T-helper 17 cell (primary cell): ENCODE measurements at regions not wholly inside any gene's neighbourhood (a gene's known extent, or its start where the extent isn't known, plus 50 kb on each side); places are given as distances from the start of the nearest gene placed in this dataset.
"Not testable (repeated sequence)": the region's sequence is repeated elsewhere in the genome, so short reads cannot be mapped to it uniquely, and the experiment has no call there.

Source experiments
- ATAC-seq: fragments of 150-1000 bp; cut with Tn5 transposase; 2 replicates; pipeline ENCODE4 v1.10.0; 2021; ENCODE audit warnings: mild to moderate bottlenecking, moderate library complexity
- DNase-seq, 3 donors: peaks; one replicate each; pipeline versions ENCODE4 v3.0.0 to v3.0.0-alpha.2; 2020 to 2021
- H3K9me3 ChIP-seq: one replicate; pipeline ENCODE4 v1.7.0; 2013; ENCODE audit warnings: low read length, mild to moderate bottlenecking; ENCODE audit not compliant: control insufficient read depth, poor library complexity, severe bottlenecking
- H3K27ac Mint-ChIP-seq: one replicate; pipeline ENCODE4 v1.8.0; 2022; ENCODE audit warnings: mild to moderate bottlenecking, moderate library complexity, mixed read lengths
- H3K27me3 Mint-ChIP-seq: one replicate; pipeline ENCODE4 v1.8.0; 2022; ENCODE audit warnings: mixed read lengths
- H3K36me3 Mint-ChIP-seq: one replicate; pipeline ENCODE4 v1.8.0; 2022; ENCODE audit warnings: low read depth, mixed read lengths
- H3K4me1 Mint-ChIP-seq: one replicate; pipeline ENCODE4 v1.8.0; 2022; ENCODE audit warnings: mild to moderate bottlenecking, mixed read lengths
- H3K4me3 Mint-ChIP-seq: one replicate; pipeline ENCODE4 v1.8.0; 2022; ENCODE audit warnings: mild to moderate bottlenecking, moderate library complexity, mixed read lengths

DNA sequence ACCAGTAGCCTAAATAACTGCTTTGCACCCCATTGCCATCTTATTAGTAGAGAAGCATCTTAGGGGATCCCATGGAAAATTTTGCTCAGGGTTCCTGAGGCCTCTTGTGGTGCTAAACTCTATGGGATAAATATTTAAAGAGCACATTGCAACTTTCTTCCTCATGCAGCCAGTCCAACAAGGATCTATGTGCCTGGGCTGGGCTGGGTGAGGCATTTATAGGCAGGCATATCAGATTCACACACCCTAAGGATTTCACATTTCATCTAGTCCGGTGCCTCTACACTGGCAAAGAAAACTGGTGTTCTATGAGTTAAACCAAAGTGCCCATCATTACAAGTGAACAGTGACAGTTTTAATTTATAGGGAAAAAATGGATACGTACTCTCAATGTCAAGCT is 512.3 kb downstream of the EDEM1 start:
- DNase-seq (no peak), ATAC-seq (no peak)
- Mint-ChIP-seq H3K4me1 (no peaks in the 10 kb centered on the region), H3K36me3 (no peaks in the 10 kb centered on the region), H3K27me3 (no peaks in the 10 kb centered on the region), H3K27ac (no peak overlapping the region), H3K4me3 (no peak overlapping the region)
- no peaks in the 10 kb centered on the region for H3K9me3 ChIP-seq

- H3K36me3 Mint-ChIP-seq, H3K27ac Mint-ChIP-seq, H3K27me3 Mint-ChIP-seq, H3K4me1 Mint-ChIP-seq, H3K4me3 Mint-ChIP-seq, ATAC-seq, H3K9me3 ChIP-seq, DNase-seq: not testable (repeated sequence)
Measured at GRCh38 chr3:5701005-5701404, 513.5 kb downstream of the EDEM1 start.

- Mint-ChIP-seq H3K36me3 (no peaks in the 10 kb centered on the region), H3K27me3 (no peaks in the 10 kb centered on the region), H3K4me1 (no peaks in the 10 kb centered on the region), H3K27ac (no peak overlapping the region), H3K4me3 (no peak overlapping the region)
- DNase-seq (no peak), ATAC-seq (no peak)
- H3K9me3 ChIP-seq = peaks cover 2% of the 10 kb centered on the region
Measured at GRCh38 chr3:5707794-5708193, 520.3 kb downstream of the EDEM1 start.

DNA sequence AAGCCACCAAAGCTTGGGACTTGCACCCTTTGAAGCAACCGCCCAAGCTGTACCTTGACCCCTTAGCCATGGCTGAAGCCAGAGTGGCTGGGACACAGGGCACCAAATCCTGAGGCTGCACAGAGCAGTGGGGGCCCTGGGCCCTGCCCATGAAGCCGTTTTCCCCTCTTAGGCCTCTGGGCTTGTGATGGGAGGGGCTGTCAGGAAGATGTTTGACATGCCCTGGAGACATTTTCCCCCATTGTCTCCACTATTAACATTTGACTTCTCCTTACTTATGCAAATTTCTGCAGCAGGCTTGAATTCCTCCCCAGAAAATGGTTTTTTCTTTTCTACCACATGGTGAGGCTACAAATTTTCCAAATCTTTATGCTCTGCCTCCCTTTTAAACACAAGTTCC is 522.2 kb downstream of the EDEM1 start:
- Mint-ChIP-seq H3K4me3 (no peak overlapping the region), H3K4me1 (no peaks in the 10 kb centered on the region), H3K36me3 (no peaks in the 10 kb centered on the region), H3K27me3 (no peaks in the 10 kb centered on the region), H3K27ac (no peak overlapping the region)
- DNase-seq = no peak
- peaks cover 2% of the 10 kb centered on the region for H3K9me3 ChIP-seq
- ATAC-seq = no peak

GRCh38 chr3:5710718-5711117 is 523.2 kb downstream of the EDEM1 start:
- H3K4me1 Mint-ChIP-seq = no peaks in the 10 kb centered on the region
- H3K36me3 Mint-ChIP-seq = no peaks in the 10 kb centered on the region
- no peak for ATAC-seq
- no peak for DNase-seq
- peaks cover 2% of the 10 kb centered on the region for H3K9me3 ChIP-seq
- no peaks in the 10 kb centered on the region for H3K27me3 Mint-ChIP-seq
- H3K4me3 Mint-ChIP-seq = no peak overlapping the region
- H3K27ac Mint-ChIP-seq = no peak overlapping the region

DNA sequence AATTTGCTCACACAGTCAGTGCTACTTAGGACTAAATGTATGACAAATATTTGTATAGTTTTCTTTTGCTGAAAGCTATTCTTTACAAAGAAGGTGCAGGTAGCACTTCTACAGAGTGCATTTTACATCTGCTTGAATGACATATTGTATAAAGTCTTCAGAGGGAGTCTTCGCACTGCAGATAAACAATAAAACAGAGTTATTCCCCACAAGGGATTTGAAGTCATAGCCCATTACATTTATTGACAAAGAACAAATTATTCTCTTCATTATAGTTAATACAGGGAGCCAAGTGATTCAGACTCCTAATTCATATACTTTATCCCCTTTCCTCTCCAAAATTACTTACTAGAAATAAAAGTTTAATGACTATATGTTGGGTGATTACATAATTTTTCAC is 529.7 kb downstream of the EDEM1 start:
- H3K27ac Mint-ChIP-seq = no peak overlapping the region
- no peak overlapping the region for H3K4me3 Mint-ChIP-seq
- ATAC-seq = no peak
- no peak for DNase-seq
- no peaks in the 10 kb centered on the region for H3K9me3 ChIP-seq
- H3K36me3 Mint-ChIP-seq = no peaks in the 10 kb centered on the region
- no peaks in the 10 kb centered on the region for H3K4me1 Mint-ChIP-seq
- H3K27me3 Mint-ChIP-seq = no peaks in the 10 kb centered on the region

DNA sequence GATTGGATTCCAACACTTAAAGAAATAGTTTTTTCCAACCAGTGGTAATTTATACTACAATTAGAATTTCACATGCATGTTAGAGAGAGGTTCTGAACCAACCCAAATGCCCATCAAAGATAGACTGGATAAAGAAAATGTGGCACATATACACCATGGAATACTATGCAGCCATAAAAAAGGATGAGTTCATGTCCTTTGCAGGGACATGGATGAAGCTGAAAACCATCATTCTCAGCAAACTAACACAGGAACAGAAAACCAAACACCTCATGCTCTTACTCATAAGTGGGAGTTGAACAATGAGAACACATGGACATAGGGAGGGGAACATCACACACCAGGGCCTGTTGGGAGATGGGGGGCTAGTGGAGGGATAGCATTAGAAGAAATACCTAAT is 532.2 kb downstream of the EDEM1 start:
- not testable (repeated sequence) for H3K4me1 Mint-ChIP-seq, ATAC-seq, H3K27me3 Mint-ChIP-seq, DNase-seq, H3K9me3 ChIP-seq, H3K4me3 Mint-ChIP-seq, H3K36me3 Mint-ChIP-seq, H3K27ac Mint-ChIP-seq

GRCh38 chr3:5725801-5726200 is 538.3 kb downstream of the EDEM1 start:
- H3K27ac Mint-ChIP-seq = no peak overlapping the region
- no peaks in the 10 kb centered on the region for H3K27me3 Mint-ChIP-seq
- H3K36me3 Mint-ChIP-seq = no peaks in the 10 kb centered on the region
- no peaks in the 10 kb centered on the region for H3K4me1 Mint-ChIP-seq
- H3K4me3 Mint-ChIP-seq = no peak overlapping the region
- no peaks in the 10 kb centered on the region for H3K9me3 ChIP-seq
- DNase-seq (no peak), ATAC-seq (no peak)

GRCh38 chr3:5726621-5727020 is 539.1 kb downstream of the EDEM1 start:
- Mint-ChIP-seq H3K36me3 (no peaks in the 10 kb centered on the region), H3K4me1 (no peaks in the 10 kb centered on the region)
- ATAC-seq = no peak

GRCh38 chr3:5727743-5728484 is 540.4 kb downstream of the EDEM1 start:
- H3K9me3 ChIP-seq = no peaks in the 10 kb centered on the region

More at GRCh38 chr3:5726621-5727020, 539.1 kb downstream of the EDEM1 start:
- no peak for DNase-seq
- no peak overlapping the region for H3K4me3 Mint-ChIP-seq
- H3K9me3 ChIP-seq = no peaks in the 10 kb centered on the region
- no peak overlapping the region for H3K27ac Mint-ChIP-seq
- H3K27me3 Mint-ChIP-seq = no peaks in the 10 kb centered on the region

DNA sequence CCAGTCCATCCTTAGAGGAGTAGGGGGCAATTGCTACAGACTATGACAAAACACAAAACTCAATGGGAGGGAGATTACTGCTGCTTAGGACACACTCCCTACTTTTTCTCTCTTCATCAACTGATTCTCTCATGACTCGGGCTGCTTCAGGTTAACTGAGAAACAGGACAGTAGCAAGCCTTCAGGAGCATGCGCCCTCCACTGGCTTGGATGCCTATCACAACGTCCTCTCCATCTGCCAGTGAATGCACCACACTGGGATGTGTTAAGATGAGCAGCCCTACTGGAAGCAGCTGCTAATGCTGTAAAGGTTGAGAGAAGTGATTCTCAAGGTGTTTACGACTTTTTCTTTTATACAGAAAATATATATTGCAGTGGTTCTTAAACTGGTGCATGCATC is 542.3 kb downstream of the EDEM1 start:
- H3K9me3 ChIP-seq = no peaks in the 10 kb centered on the region
- no peaks in the 10 kb centered on the region for H3K36me3 Mint-ChIP-seq
- DNase-seq (no peak), ATAC-seq (no peak)
- H3K27me3 Mint-ChIP-seq = no peaks in the 10 kb centered on the region
- no peaks in the 10 kb centered on the region for H3K4me1 Mint-ChIP-seq
- H3K27ac Mint-ChIP-seq = no peak overlapping the region
- no peak overlapping the region for H3K4me3 Mint-ChIP-seq

More at GRCh38 chr3:5727743-5728484, 540.4 kb downstream of the EDEM1 start:
- Mint-ChIP-seq H3K27ac (no peak overlapping the region), H3K27me3 (no peaks in the 10 kb centered on the region), H3K36me3 (no peaks in the 10 kb centered on the region), H3K4me1 (no peaks in the 10 kb centered on the region), H3K4me3 (no peak overlapping the region)
- no peak for ATAC-seq
- no peak for DNase-seq

DNA sequence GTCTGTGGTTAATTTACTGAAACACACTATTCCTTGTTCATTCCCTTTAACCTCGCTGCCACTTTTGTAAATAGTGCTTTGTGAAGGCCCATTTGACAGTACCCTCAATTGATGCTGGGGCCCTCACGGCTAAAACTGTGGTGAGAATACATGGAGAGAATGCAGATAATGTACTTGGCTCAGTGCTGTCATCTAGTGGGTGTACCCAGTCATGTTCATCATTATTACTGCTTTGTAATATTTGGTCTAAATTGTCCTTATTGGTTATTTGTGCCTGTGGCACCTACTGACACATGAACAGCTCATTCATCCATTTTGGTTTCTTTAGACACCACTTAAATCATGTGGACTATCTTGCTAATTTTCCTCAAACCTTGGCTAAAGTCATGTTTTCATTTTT is 543.6 kb downstream of the EDEM1 start:
- H3K36me3 Mint-ChIP-seq = no peaks in the 10 kb centered on the region
- no peak overlapping the region for H3K4me3 Mint-ChIP-seq
- H3K9me3 ChIP-seq = no peaks in the 10 kb centered on the region
- DNase-seq (no peak), ATAC-seq (no peak)
- no peak overlapping the region for H3K27ac Mint-ChIP-seq
- no peaks in the 10 kb centered on the region for H3K27me3 Mint-ChIP-seq
- H3K4me1 Mint-ChIP-seq = no peaks in the 10 kb centered on the region

DNA sequence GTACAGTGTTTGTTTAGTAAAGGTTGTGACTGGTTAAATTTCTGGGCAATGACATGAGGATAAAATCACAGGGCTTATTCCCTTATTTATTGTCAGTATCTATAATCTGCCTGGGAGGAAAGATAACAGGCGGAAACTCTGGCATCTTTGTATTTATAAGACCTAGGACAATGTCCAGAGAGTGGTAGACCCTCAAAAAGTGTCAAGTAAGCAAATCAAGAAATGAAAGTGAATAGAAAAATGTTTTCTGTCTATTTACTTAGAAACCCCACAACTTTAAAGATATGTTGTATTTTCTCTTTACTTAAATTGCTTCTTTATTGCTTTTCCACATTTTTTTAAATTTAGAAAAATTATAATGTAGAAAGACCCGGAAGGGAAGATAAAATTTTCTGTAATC is 544.6 kb downstream of the EDEM1 start:
- H3K4me1 Mint-ChIP-seq = no peaks in the 10 kb centered on the region
- H3K9me3 ChIP-seq = no peaks in the 10 kb centered on the region
- no peak for ATAC-seq
- H3K4me3 Mint-ChIP-seq = no peak overlapping the region
- no peak overlapping the region for H3K27ac Mint-ChIP-seq
- H3K36me3 Mint-ChIP-seq = no peaks in the 10 kb centered on the region
- no peak for DNase-seq
- H3K27me3 Mint-ChIP-seq = no peaks in the 10 kb centered on the region

GRCh38 chr3:5733995-5734394 is 546.5 kb downstream of the EDEM1 start:
- Mint-ChIP-seq H3K27ac (no peak overlapping the region), H3K4me1 (no peaks in the 10 kb centered on the region), H3K36me3 (no peaks in the 10 kb centered on the region), H3K4me3 (no peak overlapping the region), H3K27me3 (no peaks in the 10 kb centered on the region)
- ATAC-seq (no peak), DNase-seq (no peak)
- no peaks in the 10 kb centered on the region for H3K9me3 ChIP-seq
